ENCODE measurements at regions not wholly inside any gene's neighbourhood (a gene's known extent, or its start where the extent isn't known, plus 50 kb on each side); places are given as distances from the start of the nearest gene placed in this dataset.

DNA sequence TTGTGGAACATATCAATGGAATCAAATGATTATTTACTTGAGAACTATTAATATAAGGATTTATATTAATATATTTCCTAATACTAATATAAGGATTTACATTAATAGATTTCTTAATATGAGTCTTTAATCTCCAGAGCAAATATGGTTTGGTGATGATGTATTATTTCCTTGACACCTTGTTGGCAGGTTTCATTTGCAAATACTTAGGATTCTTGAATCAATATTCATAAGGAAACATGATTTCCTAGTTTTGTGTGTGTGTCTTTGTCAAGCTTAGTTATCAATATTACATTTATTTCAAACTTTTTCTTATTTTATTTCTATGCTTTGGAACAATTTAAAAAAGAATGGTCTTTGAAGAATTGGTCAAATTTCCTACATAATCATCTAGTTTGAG, 138.5 kb downstream of the RAB38 start (continued):
- TF ChIP-seq, protein P1, sequence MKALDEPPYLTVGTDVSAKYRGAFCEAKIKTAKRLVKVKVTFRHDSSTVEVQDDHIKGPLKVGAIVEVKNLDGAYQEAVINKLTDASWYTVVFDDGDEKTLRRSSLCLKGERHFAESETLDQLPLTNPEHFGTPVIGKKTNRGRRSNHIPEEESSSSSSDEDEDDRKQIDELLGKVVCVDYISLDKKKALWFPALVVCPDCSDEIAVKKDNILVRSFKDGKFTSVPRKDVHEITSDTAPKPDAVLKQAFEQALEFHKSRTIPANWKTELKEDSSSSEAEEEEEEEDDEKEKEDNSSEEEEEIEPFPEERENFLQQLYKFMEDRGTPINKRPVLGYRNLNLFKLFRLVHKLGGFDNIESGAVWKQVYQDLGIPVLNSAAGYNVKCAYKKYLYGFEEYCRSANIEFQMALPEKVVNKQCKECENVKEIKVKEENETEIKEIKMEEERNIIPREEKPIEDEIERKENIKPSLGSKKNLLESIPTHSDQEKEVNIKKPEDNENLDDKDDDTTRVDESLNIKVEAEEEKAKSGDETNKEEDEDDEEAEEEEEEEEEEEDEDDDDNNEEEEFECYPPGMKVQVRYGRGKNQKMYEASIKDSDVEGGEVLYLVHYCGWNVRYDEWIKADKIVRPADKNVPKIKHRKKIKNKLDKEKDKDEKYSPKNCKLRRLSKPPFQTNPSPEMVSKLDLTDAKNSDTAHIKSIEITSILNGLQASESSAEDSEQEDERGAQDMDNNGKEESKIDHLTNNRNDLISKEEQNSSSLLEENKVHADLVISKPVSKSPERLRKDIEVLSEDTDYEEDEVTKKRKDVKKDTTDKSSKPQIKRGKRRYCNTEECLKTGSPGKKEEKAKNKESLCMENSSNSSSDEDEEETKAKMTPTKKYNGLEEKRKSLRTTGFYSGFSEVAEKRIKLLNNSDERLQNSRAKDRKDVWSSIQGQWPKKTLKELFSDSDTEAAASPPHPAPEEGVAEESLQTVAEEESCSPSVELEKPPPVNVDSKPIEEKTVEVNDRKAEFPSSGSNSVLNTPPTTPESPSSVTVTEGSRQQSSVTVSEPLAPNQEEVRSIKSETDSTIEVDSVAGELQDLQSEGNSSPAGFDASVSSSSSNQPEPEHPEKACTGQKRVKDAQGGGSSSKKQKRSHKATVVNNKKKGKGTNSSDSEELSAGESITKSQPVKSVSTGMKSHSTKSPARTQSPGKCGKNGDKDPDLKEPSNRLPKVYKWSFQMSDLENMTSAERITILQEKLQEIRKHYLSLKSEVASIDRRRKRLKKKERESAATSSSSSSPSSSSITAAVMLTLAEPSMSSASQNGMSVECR (CRISPR knock-in tag; IDR thresholded peaks at IDR 0.05; ENCODE audit: borderline replicate concordance) = no peak
- TF ChIP-seq STAT6 (CRISPR knock-in tag; conservative IDR thresholded peaks at IDR 0.05; ENCODE audit: low read depth) = no peak
- no peak for TF ChIP-seq FOXP1 (CRISPR knock-in tag; IDR thresholded peaks at IDR 0.05; ENCODE audit: borderline replicate concordance)
- no peak for TF ChIP-seq SMAD4 (CRISPR knock-in tag; IDR thresholded peaks at IDR 0.05)
- no peak for TF ChIP-seq NR2C2 (CRISPR knock-in tag; IDR thresholded peaks at IDR 0.05)
- TF ChIP-seq GRHL2 (CRISPR knock-in tag; IDR thresholded peaks at IDR 0.05; ENCODE audit: insufficient replicate concordance, severe bottlenecking) = no peak
- no peak for TF ChIP-seq ESRRA (CRISPR knock-in tag; IDR thresholded peaks at IDR 0.05; ENCODE audit: borderline replicate concordance)
- no peak for TF ChIP-seq RORB (CRISPR knock-in tag; IDR thresholded peaks at IDR 0.05)

DNA sequence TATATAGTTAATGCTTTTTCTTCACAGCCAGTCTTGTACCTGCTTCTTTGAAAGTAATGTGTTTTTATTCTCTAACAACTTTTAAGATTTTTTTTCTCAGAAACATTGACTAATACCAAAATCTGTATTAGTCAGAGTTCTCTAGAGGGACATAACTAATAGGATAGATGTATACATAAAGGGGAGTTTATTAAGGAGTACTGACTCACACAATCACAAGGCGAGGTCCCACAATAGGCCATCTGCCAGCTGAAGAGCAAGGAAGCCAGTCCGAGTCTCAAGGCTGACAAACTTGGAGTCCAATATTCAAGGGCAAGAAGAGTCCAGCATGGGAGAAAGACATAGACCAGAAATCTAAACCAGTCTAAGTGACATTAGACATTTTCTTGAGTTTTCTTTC, 140.0 kb downstream of the RAB38 start:
- CTCF ChIA-PET = interaction anchor here (1.0 kb wide), 1 partner anchor 517 kb away, joined by 3 read pairs; no protein-coding TSS in a partner anchor

More for the DNA sequence above, 140.0 kb downstream of the RAB38 start:
- Mint-ChIP-seq H3K27me3 (ENCODE audit: low read depth) (no peaks in the 10 kb centered on the region), H3K4me1 (peaks cover 12% of the 10 kb centered on the region), H3K4me3 (no peak overlapping the region), H3K9me3 (peaks cover 11% of the 10 kb centered on the region), H3K36me3 (peaks cover 9% of the 10 kb centered on the region; the same call in 1 of the 2 replicates), H3K27ac (no peak overlapping the region)
- ATAC-seq = no peak
- TF ChIP-seq ETV6 (CRISPR knock-in tag; IDR thresholded peaks at IDR 0.05) = no peak
- no peak for TF ChIP-seq ZNF512 (CRISPR knock-in tag; IDR thresholded peaks at IDR 0.05; ENCODE audit: borderline replicate concordance)
- no peak for TF ChIP-seq NFE2L1 (CRISPR knock-in tag; IDR thresholded peaks at IDR 0.05)
- TF ChIP-seq, protein P2, sequence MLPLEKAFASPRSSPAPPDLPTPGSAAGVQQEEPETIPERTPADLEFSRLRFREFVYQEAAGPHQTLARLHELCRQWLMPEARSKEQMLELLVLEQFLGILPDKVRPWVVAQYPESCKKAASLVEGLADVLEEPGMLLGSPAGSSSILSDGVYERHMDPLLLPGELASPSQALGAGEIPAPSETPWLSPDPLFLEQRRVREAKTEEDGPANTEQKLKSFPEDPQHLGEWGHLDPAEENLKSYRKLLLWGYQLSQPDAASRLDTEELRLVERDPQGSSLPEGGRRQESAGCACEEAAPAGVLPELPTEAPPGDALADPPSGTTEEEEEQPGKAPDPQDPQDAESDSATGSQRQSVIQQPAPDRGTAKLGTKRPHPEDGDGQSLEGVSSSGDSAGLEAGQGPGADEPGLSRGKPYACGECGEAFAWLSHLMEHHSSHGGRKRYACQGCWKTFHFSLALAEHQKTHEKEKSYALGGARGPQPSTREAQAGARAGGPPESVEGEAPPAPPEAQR (CRISPR knock-in tag; IDR thresholded peaks at IDR 0.05) = no peak
- TF ChIP-seq ZNF138 (CRISPR knock-in tag; conservative IDR thresholded peaks at IDR 0.05) = no peak
- TF ChIP-seq ZNF281 (CRISPR knock-in tag; IDR thresholded peaks at IDR 0.05) = no peak
- no peak for TF ChIP-seq ELF4 (CRISPR knock-in tag; IDR thresholded peaks at IDR 0.05; ENCODE audit: low read depth)
- POLR2A ChIA-PET = no interaction called here
- DNase-seq (ENCODE audit: low spot score) = no peak
